DND-41 (cell line): ENCODE measurements at regions not wholly inside any gene's neighbourhood (a gene's known extent, or its start where the extent isn't known, plus 50 kb on each side); places are given as distances from the start of the nearest gene placed in this dataset.

Experiments used
- EZH2 ChIP-seq: IDR thresholded peaks from 3 replicates; pipeline ENCODE4 v1.6.1; 2012; ENCODE audit warnings: borderline replicate concordance, low read depth, mild to moderate bottlenecking, moderate library complexity, low read length, inconsistent platforms; ENCODE audit not compliant: severe bottlenecking
- TF ChIP-seq, protein P1 (sequence below): IDR thresholded peaks from 2 replicates; pipeline ENCODE4 v1.5.1; 2012; ENCODE audit warnings: borderline replicate concordance, low read length, moderate library complexity, mild to moderate bottlenecking; ENCODE audit not compliant: poor library complexity, severe bottlenecking; ENCODE audit errors: extremely low read depth

- TF ChIP-seq, protein P1, sequence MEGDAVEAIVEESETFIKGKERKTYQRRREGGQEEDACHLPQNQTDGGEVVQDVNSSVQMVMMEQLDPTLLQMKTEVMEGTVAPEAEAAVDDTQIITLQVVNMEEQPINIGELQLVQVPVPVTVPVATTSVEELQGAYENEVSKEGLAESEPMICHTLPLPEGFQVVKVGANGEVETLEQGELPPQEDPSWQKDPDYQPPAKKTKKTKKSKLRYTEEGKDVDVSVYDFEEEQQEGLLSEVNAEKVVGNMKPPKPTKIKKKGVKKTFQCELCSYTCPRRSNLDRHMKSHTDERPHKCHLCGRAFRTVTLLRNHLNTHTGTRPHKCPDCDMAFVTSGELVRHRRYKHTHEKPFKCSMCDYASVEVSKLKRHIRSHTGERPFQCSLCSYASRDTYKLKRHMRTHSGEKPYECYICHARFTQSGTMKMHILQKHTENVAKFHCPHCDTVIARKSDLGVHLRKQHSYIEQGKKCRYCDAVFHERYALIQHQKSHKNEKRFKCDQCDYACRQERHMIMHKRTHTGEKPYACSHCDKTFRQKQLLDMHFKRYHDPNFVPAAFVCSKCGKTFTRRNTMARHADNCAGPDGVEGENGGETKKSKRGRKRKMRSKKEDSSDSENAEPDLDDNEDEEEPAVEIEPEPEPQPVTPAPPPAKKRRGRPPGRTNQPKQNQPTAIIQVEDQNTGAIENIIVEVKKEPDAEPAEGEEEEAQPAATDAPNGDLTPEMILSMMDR: no peak
- no peak for TF ChIP-seq EZH2
Measured at GRCh38 chr4:106497271-106497670, 128.7 kb upstream of the GIMD1 start.
